NCI-H2081 (cell line): ENCODE measurements at regions not wholly inside any gene's neighbourhood (a gene's known extent, or its start where the extent isn't known, plus 50 kb on each side); places are given as distances from the start of the nearest gene placed in this dataset.
"Not testable (repeated sequence)": the region's sequence is repeated elsewhere in the genome, so short reads cannot be mapped to it uniquely, and the experiment has no call there.

Experiments used
- DNase-seq, 2 experiments: peaks; one replicate each; lab custom pipeline; 2025; lab: John Stamatoyannopoulos, UW

DNA sequence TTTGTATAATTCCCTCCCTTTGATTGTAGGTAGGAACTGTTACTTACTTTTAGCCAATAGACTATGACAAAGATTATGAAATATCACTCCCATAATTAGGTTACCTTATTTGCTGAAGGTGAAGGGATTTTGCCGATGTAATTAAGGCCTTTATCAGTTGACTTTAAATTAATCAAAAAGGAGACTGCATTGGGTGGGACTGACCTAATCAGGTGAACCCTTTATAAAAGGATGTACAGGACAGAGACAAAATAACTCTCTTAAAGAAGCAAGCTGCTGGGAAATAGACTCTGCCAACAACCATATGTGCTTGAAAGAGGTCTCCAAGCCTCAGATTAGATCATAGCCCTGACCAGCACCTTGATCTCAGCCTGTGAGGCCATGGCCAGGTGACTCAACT, 167.6 kb downstream of the SOX3 start:
- DNase-seq = no peak

DNA sequence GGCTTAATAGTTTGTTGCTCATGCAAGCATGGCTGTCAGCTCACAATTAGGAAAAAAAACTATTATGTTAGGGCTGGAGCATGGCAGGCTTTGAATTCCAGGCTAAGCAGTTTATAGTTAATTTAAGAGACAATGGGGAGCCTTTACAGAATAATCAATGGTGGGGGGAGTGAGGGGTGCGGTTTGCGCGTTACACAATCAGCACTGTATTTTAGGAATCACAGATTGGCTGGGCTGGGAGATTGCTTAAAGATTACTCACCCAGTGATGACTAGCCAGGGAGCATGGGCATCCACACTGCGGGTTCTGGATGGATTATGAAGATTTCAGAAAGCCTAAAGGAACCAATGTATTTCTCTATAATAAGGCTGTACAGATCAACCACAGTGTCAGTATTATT, 186.6 kb downstream of the SOX3 start:
- no peak for DNase-seq

DNA sequence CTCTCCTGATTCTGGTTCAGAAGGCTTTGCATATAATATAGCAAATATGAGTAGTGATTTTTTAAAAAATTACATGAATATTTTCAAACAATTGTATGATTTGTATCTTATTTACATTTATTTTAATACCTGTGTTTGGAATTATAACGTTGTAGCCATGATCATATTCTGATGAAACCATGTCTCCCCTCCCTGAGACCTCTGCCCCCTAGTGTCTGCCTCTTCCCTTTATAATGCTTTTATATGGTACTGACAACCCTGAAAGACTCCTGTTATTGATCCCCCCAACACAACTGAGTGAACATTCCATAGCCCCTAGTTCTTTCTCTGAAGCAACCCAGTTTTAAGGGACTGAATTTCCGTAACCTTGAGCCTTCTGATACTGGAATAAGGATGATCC, 187.4 kb downstream of the SOX3 start:
- DNase-seq = no peak

DNA sequence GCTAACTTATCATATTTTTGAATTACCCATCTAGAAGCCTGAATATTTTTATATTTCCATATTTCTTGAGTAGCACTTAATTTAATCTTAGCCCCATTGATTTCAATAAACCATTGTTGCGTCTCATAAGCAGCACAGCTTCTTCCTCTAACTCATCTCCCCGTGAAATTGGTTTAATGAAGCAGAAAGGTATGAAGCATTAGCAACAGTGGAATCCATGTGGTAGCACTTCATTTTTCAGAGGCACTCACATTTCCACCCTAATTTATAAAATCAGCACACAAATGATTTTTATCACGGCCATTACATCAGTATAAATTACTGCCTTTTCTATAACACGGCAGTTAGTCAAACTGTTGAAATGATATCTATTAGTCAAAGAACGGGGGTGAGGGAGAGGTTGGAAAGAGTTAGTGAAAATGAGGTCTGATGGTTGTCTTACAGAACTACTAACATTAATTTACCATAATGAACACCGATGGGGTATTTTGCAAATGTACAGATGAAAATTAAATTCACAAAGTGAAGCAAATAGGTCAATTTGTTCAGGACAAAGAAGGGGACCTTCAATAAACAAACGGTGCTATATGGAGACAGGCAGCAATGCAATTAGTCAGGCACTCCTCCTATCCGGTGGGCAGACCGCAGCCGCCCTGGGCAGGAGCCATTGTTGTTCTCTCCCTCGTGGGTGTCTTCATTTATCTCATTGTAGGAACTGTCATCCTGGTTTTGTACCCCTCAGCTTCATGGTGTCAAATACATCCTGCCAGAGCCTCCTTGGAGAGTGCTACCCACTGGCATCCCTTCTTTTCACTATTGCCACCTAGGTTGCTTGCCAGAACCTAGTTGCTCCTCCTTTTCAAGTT, 205.7 kb downstream of the SOX3 start:
- DNase-seq = no peak

DNA sequence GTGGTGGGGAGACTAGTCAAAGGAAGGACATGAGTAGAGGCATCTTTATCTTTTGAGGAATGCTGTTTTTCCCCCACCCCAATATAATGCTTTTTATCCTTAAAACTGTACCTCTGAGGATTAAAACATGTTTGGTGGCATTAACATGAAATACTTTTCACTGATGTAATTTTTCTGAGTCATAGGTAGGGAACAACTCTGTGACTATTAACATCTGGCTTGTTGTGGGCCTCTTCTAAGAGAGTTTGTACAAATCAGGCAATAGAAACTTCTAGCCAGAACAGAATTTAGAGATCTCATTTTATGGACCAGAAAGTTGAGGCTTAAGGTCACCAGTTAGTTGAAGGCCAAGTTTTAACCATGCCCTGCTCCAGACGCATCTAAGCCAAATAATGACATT, 207.6 kb downstream of the SOX3 start:
- no peak for DNase-seq

DNA sequence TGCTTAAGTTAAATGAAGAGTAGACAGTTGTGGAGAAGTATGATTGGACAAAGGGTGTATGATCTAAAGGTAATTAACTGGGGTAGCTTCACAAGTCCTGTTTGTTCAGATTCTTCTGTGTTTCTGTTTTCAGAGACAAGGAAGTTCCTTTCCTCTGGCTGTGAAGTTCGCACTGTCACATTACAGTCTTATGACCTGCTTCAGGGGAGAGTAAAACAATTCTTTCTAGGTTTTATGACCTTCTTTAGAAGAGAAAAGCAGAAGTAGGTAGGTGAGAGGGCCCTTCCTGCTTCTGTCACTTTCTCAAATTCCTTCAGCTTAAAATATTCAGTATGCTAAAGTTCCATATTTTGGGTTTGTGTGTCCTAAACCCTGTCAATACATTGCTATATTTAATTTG, 211.9 kb downstream of the SOX3 start:
- no peak for DNase-seq

DNA sequence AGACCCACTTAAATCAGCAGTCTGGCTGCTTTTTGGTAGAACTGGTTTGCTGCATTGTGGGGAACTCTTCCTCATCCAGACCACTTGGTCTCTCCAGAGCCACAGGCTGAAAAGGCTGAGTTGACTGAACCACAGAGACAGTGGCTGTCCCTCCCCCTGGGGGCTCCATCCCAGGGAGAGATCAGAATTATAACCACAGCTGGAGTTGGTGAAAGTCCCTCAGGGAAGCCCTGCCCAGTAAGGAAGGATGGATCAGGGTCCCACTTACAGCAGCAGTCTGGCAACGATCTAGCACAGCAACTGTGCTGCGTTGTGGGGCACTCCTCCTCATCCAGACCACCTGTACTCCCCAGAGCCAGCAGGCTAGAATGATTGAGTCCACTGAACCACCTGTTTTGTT, 212.7 kb downstream of the SOX3 start:
- DNase-seq = no peak

DNA sequence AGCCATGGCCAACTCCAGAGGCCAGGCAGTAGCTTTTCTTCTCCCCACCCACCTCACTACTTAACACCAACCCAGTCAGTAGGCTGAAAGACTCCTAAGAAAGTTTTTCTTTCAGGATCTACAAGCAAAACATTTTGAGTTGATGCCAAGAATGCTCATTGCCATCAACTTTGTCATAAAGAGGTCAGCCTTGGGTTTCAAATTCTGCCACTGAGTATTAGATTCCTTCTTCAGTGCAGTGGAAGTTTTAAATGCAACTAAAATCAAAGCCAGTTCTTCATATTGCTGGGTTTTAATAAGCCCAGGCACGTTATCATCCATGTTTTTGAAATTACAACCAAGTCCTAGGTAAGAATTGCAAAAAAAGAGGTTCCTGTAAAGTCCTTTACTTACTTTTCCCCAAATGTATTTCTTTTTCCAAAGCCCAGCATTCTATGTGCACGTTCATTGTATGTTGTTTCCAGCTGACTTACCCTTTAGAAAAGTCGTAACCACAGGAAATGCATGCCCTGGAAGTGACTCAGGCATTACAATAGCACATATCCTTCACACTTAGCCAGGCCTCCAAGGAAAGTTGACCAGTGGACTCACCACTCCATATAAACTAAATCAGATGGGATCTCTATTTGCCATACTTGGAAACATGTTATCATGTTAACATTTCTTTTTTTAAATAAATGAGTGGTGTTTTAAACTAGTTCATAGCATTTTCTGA, 229.9 kb downstream of the SOX3 start:
- DNase-seq = no peak

DNA sequence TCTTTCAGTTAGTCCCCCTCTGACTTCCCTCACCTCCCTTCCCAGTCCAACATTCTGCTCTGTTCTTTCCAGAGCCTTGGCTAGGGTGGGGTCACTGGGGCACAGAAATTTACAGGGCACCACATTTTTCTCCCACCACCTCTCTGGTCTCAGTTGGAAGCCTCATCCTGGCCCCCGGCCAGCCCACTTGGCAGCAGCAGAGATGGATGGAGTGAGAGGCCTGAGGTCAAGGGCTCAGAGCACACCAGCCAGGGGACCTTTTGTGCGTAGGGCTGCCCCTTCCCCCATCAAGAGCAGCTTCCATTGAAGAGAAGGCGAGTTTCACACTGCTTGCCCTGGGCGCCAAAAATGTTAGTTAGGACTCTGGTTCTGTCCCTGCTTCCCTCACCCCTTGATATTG, 230.9 kb downstream of the SOX3 start:
- DNase-seq = no peak

DNA sequence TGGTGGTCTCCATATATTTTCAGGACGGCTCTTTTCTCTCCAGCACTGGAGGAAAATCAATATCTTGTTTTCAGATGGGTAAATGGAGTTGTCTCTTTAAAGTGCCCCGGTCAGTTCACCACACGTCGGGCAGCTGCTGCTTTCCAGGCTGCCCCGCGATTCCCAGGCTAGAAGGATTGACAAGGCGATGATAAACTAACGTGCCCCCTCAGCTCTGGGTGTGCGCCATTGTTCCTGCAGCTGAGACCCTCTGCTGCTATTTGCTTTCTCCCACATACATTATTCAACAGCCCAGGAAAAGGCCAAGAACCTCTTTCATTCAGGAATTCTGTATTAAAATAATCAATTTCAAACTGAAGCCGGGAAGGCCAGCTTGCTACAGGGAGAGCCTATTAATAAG, 254.5 kb downstream of the SOX3 start:
- no peak for DNase-seq

DNA sequence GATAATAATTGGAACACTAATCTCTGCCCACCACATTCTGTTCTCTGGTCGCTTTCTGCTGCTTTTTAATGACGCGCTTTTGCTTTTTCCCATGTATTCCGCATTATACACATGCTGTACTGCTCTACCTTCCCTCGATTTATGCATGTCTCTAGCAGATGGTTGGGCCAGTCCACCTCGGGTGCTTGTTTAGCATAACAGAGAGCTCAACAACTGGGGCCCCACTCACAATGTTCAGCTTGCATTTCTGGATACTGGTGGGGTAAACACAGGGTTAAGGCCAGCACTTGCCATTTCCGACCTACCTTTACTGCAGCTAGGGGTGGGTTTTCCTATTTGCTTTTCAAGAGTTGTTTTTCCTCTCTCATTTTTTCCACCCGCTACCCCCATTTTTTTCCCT, 255.8 kb downstream of the SOX3 start:
- DNase-seq = no peak

DNA sequence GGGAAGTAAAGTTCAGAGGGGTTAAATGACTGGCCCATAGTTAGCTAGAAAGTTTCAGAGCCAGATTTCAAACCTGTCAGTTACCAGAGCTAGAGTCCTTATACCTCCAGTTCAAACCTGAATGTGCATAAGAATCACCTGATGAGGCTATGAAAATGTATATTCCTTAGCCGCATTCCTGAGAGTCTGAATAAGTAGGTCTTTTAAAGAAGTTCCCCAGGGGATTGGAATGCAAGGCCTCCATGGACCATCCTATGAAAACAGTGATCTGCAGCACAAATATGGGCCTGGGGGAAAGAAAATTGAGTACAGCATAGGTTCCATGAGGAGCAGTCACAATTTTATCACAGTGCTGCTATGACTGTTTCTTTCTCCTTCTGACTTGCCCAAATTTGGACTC, 263.9 kb upstream of the CXorf66 start:
- no peak for DNase-seq

DNA sequence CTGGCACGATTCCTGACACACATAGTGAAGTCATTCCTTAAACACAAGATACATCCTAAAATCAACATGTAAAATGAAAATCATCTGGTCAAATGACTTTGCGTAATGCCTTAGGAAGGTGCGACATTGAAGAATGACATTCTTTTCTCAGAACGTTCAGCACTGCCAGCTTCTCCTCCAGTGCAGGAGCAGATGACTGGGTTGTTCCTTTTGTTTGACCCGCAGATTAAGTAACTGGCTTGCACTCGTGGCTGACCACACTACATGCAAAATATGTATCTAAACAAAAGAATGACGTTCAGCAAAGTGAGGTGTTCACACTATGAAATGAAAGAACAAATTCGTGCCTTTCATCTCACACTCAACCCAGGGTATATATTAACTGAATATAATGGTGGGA, 260.7 kb upstream of the CXorf66 start:
- not testable (repeated sequence) for DNase-seq

DNA sequence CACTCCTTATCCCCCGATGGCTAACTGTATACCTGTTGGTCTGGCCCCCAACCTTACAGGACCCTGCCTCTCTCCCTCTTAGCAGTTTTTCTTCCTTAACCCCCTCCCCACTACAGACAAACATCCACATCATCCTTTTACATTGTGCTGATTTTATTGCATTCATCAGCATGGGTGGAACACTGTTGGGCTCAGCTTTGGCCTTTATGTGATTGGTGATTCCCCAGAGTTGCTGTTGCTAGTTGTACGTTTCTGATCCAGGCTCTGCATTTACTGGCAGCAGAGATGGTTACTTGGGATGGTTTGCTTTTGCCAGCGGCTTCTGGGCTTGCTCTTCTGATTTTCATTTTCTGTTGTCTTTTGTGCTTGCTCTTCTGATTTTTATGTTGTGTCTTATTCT, 250.6 kb upstream of the CXorf66 start:
- not testable (repeated sequence) for DNase-seq

DNA sequence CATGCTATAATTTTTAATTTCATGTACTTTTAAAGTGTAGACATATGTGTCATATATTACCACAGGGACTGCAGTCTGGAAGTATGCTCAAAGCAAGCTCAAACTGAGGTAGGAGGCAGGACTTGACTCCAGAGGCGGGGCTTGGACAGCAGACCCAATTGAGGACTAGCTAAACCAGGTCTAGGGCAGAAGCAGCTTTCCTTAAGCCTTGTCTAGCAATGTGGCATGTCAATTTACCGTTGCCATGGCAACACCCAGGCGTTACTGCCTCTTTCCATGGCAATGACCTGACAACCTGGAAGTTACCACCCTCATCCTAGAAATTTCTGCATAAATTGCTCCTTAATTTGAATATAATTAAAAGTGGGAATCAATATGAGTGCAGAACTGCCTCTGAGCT, 249.2 kb upstream of the CXorf66 start:
- not testable (repeated sequence) for DNase-seq

DNA sequence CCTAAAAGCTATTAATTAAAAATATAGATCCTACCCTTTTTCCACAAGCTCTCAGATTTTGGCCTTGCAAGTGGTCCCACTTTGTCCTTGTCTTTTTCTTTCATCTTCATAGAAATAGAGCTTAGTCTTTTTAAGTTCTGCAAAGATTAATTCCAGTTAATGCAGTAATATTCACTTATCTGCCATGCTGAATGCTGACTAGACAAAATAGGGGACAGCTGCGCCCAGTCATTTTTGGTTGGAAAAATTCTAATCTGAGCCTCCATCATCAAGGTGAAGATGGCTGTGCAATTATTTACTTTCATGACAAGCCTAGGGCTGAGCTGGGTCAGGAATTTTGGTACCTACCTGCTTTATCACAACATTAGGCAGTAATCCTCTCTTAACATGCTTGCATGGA, 241.3 kb upstream of the CXorf66 start:
- no peak for DNase-seq

DNA sequence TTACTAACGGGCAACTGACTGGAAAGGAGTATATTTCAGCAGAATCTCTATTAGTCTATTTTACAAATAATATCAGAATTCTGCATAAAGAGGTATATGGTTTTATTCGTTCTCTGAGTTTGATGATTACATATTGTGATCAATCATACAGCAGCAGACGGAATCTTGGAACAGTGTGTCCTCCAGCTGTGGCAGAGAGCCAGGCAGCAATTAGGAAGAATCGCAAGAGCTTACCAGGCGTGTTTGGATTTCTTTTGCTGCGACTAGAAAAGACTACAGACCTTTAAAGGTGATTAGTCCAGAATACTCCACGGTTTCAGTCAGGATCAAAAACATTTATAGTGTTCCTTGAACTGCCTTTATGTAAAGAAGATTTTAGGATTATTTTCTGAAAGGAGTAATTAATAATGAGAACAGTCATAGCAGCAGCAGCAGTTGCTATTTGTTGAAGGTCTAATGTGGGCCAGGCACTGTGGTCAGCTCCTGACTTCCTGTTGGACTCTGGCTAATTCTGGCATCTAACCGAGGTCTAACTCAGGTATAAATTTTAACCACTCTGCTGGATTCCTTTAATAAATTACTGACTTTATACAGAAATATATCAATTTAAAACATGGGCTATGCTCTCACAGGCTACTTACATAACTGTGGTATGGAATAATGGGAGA, 225.3 kb upstream of the CXorf66 start:
- no peak for DNase-seq

DNA sequence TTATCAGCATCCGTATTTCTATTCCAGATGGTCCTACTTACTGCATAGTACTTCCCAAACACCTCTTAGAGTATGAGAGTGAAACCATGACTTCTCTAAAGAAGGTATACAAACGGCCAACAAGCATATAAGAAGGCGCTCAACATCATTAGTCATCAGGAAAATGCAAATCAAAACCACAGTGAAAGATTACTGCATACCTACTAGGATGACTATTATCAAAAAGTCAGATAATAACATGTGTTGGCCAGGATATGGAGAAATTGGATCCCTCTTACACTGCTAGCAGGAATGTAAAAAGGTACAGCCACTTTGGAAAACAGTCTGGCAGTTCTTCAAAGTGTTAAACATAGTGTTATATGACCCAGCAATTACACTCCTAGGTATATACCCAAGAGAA, 215.3 kb upstream of the CXorf66 start:
- no peak for DNase-seq

DNA sequence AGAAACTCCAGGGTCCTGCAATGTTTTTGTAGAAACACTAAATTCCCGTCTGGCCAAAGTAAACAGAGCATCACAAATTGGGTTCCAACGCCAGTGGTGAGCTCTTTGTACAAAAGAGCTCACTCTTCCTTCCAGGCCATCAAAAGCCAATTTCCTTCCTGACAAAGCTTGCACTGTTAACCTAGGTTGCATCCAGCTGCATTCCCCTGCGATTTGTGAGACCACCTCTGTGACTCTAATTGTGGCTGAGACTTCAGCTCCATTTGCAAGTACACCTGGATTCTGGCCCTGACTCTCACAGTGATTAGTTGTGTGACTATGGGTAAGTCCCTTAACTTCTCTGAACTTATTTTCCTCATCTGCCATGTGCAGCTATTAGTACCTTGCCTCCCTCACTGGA, 212.5 kb upstream of the CXorf66 start:
- no peak for DNase-seq

DNA sequence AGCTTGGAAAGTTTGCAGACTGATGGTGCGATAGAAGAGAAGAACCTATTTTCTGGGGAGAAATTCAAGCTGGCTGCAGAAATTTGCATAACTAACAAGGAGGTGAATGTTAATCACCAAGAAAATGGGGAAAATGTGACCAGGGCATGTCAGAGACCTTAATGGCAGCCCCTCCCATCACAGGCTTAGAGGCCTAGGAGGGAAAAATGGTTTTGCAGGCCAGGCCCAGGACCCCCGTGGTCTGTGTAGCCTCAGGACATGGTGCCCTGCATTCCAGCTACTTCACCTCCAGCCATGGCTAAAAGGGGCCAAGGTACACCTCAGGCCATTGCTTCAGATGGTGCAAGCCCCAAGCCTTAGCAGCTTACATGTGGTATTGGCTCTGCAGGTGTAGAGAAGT, 207.1 kb upstream of the CXorf66 start:
- no peak for DNase-seq

DNA sequence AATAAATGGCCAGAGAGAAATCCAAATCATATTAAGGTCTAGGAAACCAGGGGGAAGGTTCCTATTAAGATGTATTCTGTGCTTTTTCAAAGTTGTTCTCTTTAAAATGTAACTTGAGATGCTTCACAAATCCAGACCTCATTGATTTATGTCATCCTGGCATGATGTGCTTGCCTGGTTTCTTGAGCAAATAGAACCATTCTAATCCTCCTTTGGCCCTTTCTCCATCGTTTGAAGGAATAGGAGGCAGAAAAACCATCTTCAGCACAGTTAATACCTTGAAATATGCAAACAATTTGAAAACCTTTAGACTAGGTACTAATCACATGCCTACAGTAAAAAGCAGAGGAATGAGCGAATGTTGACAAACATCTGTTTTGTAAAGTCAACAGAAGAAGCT, 202.2 kb upstream of the CXorf66 start:
- DNase-seq = no peak

DNA sequence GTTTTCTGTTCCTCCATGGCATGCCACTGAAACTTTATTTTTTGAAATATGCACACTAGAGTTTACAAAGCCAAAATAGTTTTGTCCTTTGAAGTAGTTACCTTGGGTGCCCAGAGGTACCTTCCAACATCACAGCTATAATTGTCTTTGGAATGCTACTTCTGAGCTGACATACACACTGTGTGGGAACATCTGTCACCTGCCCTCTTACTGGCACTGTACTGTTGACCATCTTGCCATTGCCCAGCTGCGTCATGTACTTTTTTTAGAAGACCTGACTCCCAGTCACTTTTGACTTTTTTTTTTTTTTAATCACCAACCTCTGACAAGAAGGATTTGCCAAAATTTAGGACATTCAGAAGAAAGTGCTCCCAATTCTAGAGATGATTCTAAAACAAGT, 200.5 kb upstream of the CXorf66 start:
- no peak for DNase-seq

DNA sequence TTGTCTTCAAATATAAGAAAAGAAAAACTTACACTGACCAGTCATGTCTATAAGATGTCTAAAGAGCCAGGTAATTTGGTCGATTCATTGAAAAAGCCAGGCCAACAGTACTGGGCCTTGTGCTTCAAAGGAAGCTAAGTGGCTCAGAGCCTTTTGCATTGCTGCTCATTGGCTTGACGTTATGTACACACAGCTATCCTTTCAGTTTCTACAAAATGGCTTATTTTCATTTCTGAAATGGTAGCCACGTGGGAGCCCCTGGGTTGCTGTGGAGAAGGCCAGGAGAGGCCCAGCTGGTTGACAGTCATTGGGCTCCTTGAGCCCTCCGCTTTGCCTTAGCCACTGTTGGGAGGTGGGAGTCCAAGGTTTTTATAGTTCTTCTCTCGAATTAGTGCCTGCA, 199.1 kb upstream of the CXorf66 start:
- no peak for DNase-seq
